ENCODE measurements at regions not wholly inside any gene's neighbourhood (a gene's known extent, or its start where the extent isn't known, plus 50 kb on each side); places are given as distances from the start of the nearest gene placed in this dataset. TPM values are rescaled to one million over a fixed set of nuclear protein-coding genes. Genes with fewer than 3 reads are reported as not detected.

DNA sequence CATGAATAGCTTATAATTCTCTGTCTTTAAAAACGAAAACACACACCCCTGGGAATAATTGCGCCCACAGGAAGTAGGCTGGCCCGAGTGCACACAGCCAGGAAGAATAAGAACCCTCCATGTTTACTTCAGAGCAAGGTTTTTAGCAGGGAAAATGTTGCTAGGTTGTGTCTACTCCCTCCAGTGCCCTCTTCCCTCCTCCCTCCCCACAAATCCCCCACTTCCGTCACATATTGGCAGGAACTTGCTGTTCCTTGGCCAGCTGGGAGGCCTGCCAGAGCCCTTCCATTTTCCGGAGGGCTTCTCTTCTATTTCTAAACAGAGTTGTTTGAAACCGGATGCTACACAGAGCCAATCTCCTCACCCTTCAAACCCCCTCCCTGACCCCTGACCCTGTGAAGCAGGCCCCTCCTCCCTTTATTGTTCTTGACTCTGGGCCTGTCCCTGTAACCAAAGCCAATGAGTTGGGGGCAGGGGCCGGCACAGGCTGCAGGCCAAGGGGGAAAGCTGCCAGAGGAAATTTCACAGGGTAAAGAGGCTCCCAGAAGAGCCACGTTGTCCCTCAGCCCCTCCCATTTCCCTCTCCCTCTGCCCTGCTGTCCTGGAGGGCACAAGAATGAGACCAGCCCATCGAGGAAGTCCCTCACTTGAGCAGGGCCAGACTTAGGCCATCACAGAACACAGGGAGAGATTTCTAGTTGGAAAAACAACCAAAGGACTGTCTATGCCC, 49.8 kb upstream of the LGALSL start:
- ATAC-seq (no peak), DNase-seq (no peak)
- H3K4me3 Mint-ChIP-seq, result no peak overlapping the region
- H3K27ac Mint-ChIP-seq, result no peak overlapping the region
- no peaks in the 10 kb centered on the region for H3K4me1 Mint-ChIP-seq (ENCODE audit: low read depth)
- ChIA-PET CTCF (interaction anchor here (1.0 kb wide), 1 partner anchor 30 kb away, joined by 3 read pairs; no protein-coding TSS in a partner anchor), POLR2A (no interaction called here)
- H3K9me3 Mint-ChIP-seq (ENCODE audit: insufficient read depth), result no peaks in the 10 kb centered on the region
- H3K36me3 Mint-ChIP-seq (ENCODE audit: low read depth), result no peaks in the 10 kb centered on the region
- peaks cover 2% of the 10 kb centered on the region for H3K27me3 Mint-ChIP-seq (ENCODE audit: low read depth)

Small RNA genes in the stretch of these regions (microRNA-seq; reads per million reads assigned to microRNA genes)
- gene MIR4433A, result not detected
- gene MIR4433B, result not detected

All from activated CD8-positive, alpha-beta T cell treated with anti-CD3 and anti-CD28 coated beads, Interleukin-2, amount 10 ng/mL, durations not matched to agents 7 days and 5 days (primary cell).